Parathyroid adenoma (tissue), 2 donors: ENCODE measurements at regions not wholly inside any gene's neighbourhood (a gene's known extent, or its start where the extent isn't known, plus 50 kb on each side); places are given as distances from the start of the nearest gene placed in this dataset.

Source experiments
- H2AFZ ChIP-seq: fragments of 300-600 bp; sonication (generic); one replicate; pipeline ENCODE4 v1.7.0; 2017; ENCODE audit warnings: antibody characterized with exemption, mild to moderate bottlenecking
- H3K27ac ChIP-seq: fragments of 300-600 bp; sonication (generic); one replicate; pipeline ENCODE4 v1.7.0; 2017
- H3K27me3 ChIP-seq: fragments of 300-600 bp; sonication (generic); one replicate; pipeline ENCODE4 v1.7.0; 2017; ENCODE audit warnings: low read length; ENCODE audit not compliant: control insufficient read depth, insufficient read depth
- H3K36me3 ChIP-seq: fragments of 300-600 bp; sonication (generic); one replicate; pipeline ENCODE4 v1.7.0; 2017; ENCODE audit warnings: low read length; ENCODE audit not compliant: control insufficient read depth, insufficient read depth
- H3K4me1 ChIP-seq: fragments of 300-600 bp; sonication (generic); one replicate; pipeline ENCODE4 v1.7.0; 2017; ENCODE audit warnings: control low read depth
- H3K4me2 ChIP-seq: fragments of 300-600 bp; sonication (generic); one replicate; pipeline ENCODE4 v1.7.0; 2017; ENCODE audit warnings: low read length
- H3K4me3 ChIP-seq: fragments of 300-600 bp; sonication (generic); one replicate; pipeline ENCODE4 v1.7.0; 2017; ENCODE audit warnings: low read depth, low read length
- H3K79me2 ChIP-seq: fragments of 300-600 bp; sonication (generic); one replicate; pipeline ENCODE4 v1.7.0; 2017; ENCODE audit warnings: control low read depth
- H3K9ac ChIP-seq: fragments of 300-600 bp; sonication (generic); one replicate; pipeline ENCODE4 v1.7.0; 2017; ENCODE audit warnings: mild to moderate bottlenecking
- H3K9me3 ChIP-seq: fragments of 300-600 bp; sonication (generic); one replicate; pipeline ENCODE4 v1.7.0; 2017; ENCODE audit warnings: low read length; ENCODE audit not compliant: control insufficient read depth
- TF ChIP-seq, protein P1 (sequence below): fragments of 300-600 bp; sonication (generic); IDR thresholded peaks from one replicate; pipeline ENCODE4 v1.7.0; 2017; ENCODE audit warnings: antibody characterized with exemption, mild to moderate bottlenecking
- donor health status: primary hyperparathyroidism.

DNA sequence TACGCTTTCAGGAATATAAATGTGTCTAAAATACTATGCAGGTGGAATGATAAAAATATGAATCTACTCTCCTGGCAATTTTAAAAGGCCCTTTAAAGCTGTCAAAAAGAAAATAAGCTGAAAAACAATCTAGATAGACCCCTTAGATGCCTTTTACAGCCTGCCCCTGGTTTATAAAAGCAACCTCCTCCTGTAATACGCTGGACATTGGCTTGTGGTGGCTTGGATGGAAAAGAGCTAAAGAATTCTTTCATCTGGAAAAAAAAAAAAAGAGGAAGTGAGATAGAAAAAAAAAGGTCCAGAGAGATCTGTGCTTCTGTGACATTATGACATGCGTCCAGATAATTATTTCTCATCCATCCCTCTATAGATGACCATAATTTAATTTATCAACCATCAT is 115.9 kb upstream of the NRSN1 start:
- H3K27ac ChIP-seq: no peak overlapping the region
- H3K9me3 ChIP-seq: no peaks in the 10 kb centered on the region
- TF ChIP-seq, protein P1, sequence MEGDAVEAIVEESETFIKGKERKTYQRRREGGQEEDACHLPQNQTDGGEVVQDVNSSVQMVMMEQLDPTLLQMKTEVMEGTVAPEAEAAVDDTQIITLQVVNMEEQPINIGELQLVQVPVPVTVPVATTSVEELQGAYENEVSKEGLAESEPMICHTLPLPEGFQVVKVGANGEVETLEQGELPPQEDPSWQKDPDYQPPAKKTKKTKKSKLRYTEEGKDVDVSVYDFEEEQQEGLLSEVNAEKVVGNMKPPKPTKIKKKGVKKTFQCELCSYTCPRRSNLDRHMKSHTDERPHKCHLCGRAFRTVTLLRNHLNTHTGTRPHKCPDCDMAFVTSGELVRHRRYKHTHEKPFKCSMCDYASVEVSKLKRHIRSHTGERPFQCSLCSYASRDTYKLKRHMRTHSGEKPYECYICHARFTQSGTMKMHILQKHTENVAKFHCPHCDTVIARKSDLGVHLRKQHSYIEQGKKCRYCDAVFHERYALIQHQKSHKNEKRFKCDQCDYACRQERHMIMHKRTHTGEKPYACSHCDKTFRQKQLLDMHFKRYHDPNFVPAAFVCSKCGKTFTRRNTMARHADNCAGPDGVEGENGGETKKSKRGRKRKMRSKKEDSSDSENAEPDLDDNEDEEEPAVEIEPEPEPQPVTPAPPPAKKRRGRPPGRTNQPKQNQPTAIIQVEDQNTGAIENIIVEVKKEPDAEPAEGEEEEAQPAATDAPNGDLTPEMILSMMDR: no peak
- H3K9ac ChIP-seq: no peak overlapping the region
- no peaks in the 10 kb centered on the region for H3K4me1 ChIP-seq
- H3K4me3 ChIP-seq: no peak overlapping the region
- no peak overlapping the region for H2AFZ ChIP-seq
- no peak overlapping the region for H3K4me2 ChIP-seq
- no peaks in the 10 kb centered on the region for H3K36me3 ChIP-seq
- no peaks in the 10 kb centered on the region for H3K79me2 ChIP-seq
- no peaks in the 10 kb centered on the region for H3K27me3 ChIP-seq

DNA sequence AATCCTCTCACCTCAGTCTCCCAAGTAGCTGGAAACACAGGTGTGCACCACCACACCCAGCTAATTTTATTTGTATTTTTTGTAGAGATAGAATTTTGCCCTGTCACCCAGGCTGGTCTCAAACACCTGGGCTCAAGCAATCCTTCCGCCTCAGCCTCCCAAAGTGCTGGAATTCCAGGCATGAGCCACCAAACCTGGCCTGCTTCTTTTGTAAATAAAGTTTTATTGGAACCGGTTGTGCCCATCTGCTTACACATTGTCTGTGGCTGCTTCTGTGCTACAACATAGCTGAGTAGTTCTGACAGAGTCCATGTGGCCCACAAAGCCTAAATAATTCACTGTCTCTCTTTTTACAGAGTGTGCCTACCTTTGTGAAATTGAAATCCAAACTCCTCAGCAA is 109.7 kb upstream of the NRSN1 start:
- H3K9ac ChIP-seq: no peak overlapping the region
- H2AFZ ChIP-seq: no peak overlapping the region
- no peaks in the 10 kb centered on the region for H3K36me3 ChIP-seq
- TF ChIP-seq, protein P1: no peak
- H3K4me1 ChIP-seq: no peaks in the 10 kb centered on the region
- H3K4me3 ChIP-seq: no peak overlapping the region
- H3K4me2 ChIP-seq: no peak overlapping the region
- no peaks in the 10 kb centered on the region for H3K9me3 ChIP-seq
- no peak overlapping the region for H3K27ac ChIP-seq
- H3K27me3 ChIP-seq: no peaks in the 10 kb centered on the region
- no peaks in the 10 kb centered on the region for H3K79me2 ChIP-seq

DNA sequence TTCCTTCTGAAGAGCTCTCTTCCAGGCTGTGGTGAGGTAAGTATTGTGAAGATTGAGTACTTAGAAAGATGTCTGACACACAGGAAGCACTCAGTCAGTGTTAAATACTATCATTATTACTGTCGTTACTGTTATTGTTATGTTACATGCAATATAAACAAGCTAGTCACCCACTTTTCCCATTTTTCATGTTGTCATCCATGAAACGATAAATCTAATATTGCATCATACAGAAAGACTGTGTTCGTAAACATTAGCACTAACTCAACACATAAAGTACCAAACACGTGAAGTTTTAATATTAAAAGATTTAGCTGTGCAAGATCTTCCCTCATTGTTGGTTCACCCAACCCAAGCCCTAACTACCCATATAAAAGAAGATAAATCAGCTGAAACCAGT is 109.2 kb upstream of the NRSN1 start:
- H3K9ac ChIP-seq: no peak overlapping the region

DNA sequence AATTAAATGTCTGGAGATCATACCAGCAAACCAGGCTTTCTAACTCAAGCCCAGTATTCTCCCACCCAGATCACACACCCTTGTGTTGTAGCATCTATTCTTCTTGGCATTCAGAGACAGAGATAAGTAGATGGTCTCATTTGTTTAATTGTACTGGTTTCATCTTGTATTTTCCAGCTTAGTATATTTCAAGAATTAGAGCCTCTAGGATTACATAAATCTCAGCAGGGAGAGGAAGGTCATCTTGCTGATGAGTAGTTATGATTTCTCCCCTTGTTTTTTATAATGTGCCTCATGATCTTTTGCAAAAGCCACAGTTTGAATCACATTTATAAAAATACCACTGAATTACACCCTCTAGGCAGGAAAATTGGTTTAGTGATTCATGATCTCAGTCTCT is 106.6 kb upstream of the NRSN1 start:
- TF ChIP-seq, protein P1: no peak
- Histone ChIP-seq H3K4me3 (no peak overlapping the region), H3K9me3 (no peaks in the 10 kb centered on the region), H3K9ac (no peak overlapping the region), H3K4me1 (no peaks in the 10 kb centered on the region), H3K27ac (no peak overlapping the region), H3K4me2 (no peak overlapping the region), H3K36me3 (no peaks in the 10 kb centered on the region), H3K27me3 (no peaks in the 10 kb centered on the region), H2AFZ (no peak overlapping the region), H3K79me2 (no peaks in the 10 kb centered on the region)

More for the DNA sequence above, 109.2 kb upstream of the NRSN1 start:
- no peaks in the 10 kb centered on the region for H3K79me2 ChIP-seq
- no peaks in the 10 kb centered on the region for H3K27me3 ChIP-seq
- no peaks in the 10 kb centered on the region for H3K36me3 ChIP-seq
- no peak overlapping the region for H3K4me3 ChIP-seq
- no peaks in the 10 kb centered on the region for H3K9me3 ChIP-seq
- TF ChIP-seq, protein P1: no peak
- no peak overlapping the region for H3K4me2 ChIP-seq
- H3K27ac ChIP-seq: no peak overlapping the region
- H3K4me1 ChIP-seq: no peaks in the 10 kb centered on the region
- H2AFZ ChIP-seq: no peak overlapping the region

DNA sequence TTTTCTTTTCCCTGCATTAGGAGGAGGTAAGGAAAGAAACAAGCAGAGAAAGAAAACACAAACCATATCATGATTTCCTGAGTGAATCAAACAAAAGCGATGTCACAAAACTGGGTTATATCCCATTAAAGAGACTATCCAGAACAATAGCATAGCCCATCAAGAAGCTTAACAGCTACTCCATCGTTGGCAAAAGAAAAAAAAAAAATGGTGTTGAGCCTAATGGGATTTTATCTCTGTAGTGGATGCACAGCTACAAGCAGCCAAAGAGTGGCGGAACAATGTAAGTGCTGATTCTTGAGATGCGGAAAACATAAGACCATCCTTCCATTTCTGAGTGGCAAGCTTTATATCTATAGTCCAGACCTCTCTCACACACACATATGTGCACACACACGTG is 106.2 kb upstream of the NRSN1 start:
- Histone ChIP-seq H3K36me3 (no peaks in the 10 kb centered on the region), H3K4me3 (no peak overlapping the region), H3K4me1 (no peaks in the 10 kb centered on the region), H3K9me3 (no peaks in the 10 kb centered on the region), H3K27me3 (no peaks in the 10 kb centered on the region), H3K4me2 (no peak overlapping the region), H3K27ac (no peak overlapping the region), H2AFZ (no peak overlapping the region), H3K9ac (no peak overlapping the region), H3K79me2 (no peaks in the 10 kb centered on the region)
- TF ChIP-seq, protein P1: no peak
